Neural cell (in vitro differentiated cells): ENCODE measurements at regions not wholly inside any gene's neighbourhood (a gene's known extent, or its start where the extent isn't known, plus 50 kb on each side); places are given as distances from the start of the nearest gene placed in this dataset.

ENCODE experiments used
- H2AFZ ChIP-seq: fragments of 200-600, 300-800 bp; sonication (generic), shearing (Covaris generic); 2 replicates; pipeline ENCODE4 v1.6.0; 2014; ENCODE audit warnings: low read depth, mild to moderate bottlenecking, antibody characterized with exemption, low read length, moderate library complexity
- H3F3A ChIP-seq: fragments of 200-600 bp; shearing (Covaris generic); 2 replicates; pipeline ENCODE4 v1.6.1; 2016; ENCODE audit warnings: mild to moderate bottlenecking, moderate library complexity, mixed read lengths, antibody characterized with exemption, low read length; ENCODE audit not compliant: insufficient read depth, poor library complexity, severe bottlenecking
- H3K27ac ChIP-seq: fragments of 200-600, 300-800 bp; sonication (generic), shearing (Covaris generic); 2 replicates; pipeline ENCODE4 v1.5.1; 2014; ENCODE audit warnings: mild to moderate bottlenecking, low read length, moderate library complexity
- H3K27me3 ChIP-seq: fragments of 300-800, 200-600 bp; sonication (generic), shearing (Covaris generic); 2 replicates; pipeline ENCODE4 v1.6.0; 2014; ENCODE audit warnings: mild to moderate bottlenecking, low read depth, low read length, moderate library complexity; ENCODE audit not compliant: insufficient read depth
- H3K36me3 ChIP-seq: fragments of 300-800, 200-600 bp; sonication (generic), shearing (Covaris generic); 2 replicates; pipeline ENCODE4 v1.5.1; 2014; ENCODE audit warnings: mild to moderate bottlenecking, antibody characterized with exemption, low read length, moderate library complexity; ENCODE audit not compliant: insufficient read depth
- H3K4me2 ChIP-seq: fragments of 300-800, 200-600 bp; sonication (generic), shearing (Covaris generic); 2 replicates; pipeline ENCODE4 v1.6.0; 2014; ENCODE audit warnings: mild to moderate bottlenecking, low read length
- H3K4me3 ChIP-seq: fragments of 300-800, 200-600 bp; sonication (generic), shearing (Covaris generic); 2 replicates; pipeline ENCODE4 v1.5.1; 2014; ENCODE audit warnings: mild to moderate bottlenecking, low read length, moderate library complexity
- H3K79me2 ChIP-seq: fragments of 200-600 bp; shearing (Covaris generic); replicated peaks from 2 replicates; pipeline ENCODE4 v1.6.0; 2014; ENCODE audit warnings: mild to moderate bottlenecking, low read length, moderate library complexity; ENCODE audit not compliant: insufficient read depth
- H3K9ac ChIP-seq: fragments of 300-800, 200-600 bp; sonication (generic), shearing (Covaris generic); 2 replicates; pipeline ENCODE4 v1.6.1; 2016; ENCODE audit warnings: mild to moderate bottlenecking, low read length, mixed read lengths
- H3K9me2 ChIP-seq: fragments of 200-600 bp; shearing (Covaris generic); 2 replicates; pipeline ENCODE4 v1.6.1; 2016; ENCODE audit warnings: mild to moderate bottlenecking, low read length, mixed read lengths; ENCODE audit not compliant: insufficient read depth
- H3K9me3 ChIP-seq: fragments of 200-600, 300-800 bp; sonication (generic), shearing (Covaris generic); 2 replicates; pipeline ENCODE4 v1.6.1; 2016; ENCODE audit warnings: mild to moderate bottlenecking, mixed run types, low read length, moderate library complexity, mixed read lengths
- H4K20me1 ChIP-seq: fragments of 200-600 bp; shearing (Covaris generic); 2 replicates; pipeline ENCODE4 v1.6.1; 2016; ENCODE audit warnings: mild to moderate bottlenecking, mixed run types; ENCODE audit not compliant: insufficient read depth
- EP300 ChIP-seq: fragments of 450-650 bp; conservative IDR thresholded peaks from 2 replicates; pipeline ENCODE4 v1.6.1; 2014; ENCODE audit warnings: antibody characterized with exemption, mild to moderate bottlenecking, moderate library complexity; ENCODE audit not compliant: poor library complexity, severe bottlenecking
- EZH2 ChIP-seq: fragments of 200-600, 300-800 bp; shearing (Covaris generic), sonication (generic); IDR thresholded peaks from 2 replicates; pipeline ENCODE4 v1.6.1; 2014; ENCODE audit warnings: antibody characterized with exemption, low read length, borderline replicate concordance, mild to moderate bottlenecking; ENCODE audit not compliant: insufficient read depth, poor library complexity, severe bottlenecking
- MXI1 ChIP-seq: fragments of 450-650 bp; conservative IDR thresholded peaks from 2 replicates; pipeline ENCODE4 v1.6.1; 2014; ENCODE audit warnings: antibody characterized with exemption, mild to moderate bottlenecking; ENCODE audit not compliant: poor library complexity, severe bottlenecking
- POLR2AphosphoS5 ChIP-seq: IDR thresholded peaks from 2 replicates; pipeline ENCODE4 v1.6.1; 2012
- RAD21 ChIP-seq: fragments of 450-650 bp; conservative IDR thresholded peaks from 2 replicates; pipeline ENCODE4 v1.6.1; 2014; ENCODE audit warnings: antibody characterized with exemption, mild to moderate bottlenecking, moderate library complexity
- SMC3 ChIP-seq: fragments of 450-650 bp; conservative IDR thresholded peaks from 2 replicates; pipeline ENCODE4 v1.6.1; 2014; ENCODE audit warnings: antibody characterized with exemption, mild to moderate bottlenecking, moderate library complexity; ENCODE audit not compliant: poor library complexity
- TAF1 ChIP-seq: IDR thresholded peaks from 2 replicates; pipeline ENCODE4 v1.6.1; 2012; ENCODE audit warnings: low read depth
- TF ChIP-seq, protein P1 (sequence below): IDR thresholded peaks from 2 replicates; pipeline ENCODE4 v1.6.1; 2012; ENCODE audit warnings: borderline replicate concordance
- TF ChIP-seq, protein P2 (sequence below): fragments of 450-650 bp; IDR thresholded peaks from 2 replicates; pipeline ENCODE4 v1.5.1; 2014; ENCODE audit warnings: antibody characterized with exemption, mild to moderate bottlenecking, moderate library complexity; ENCODE audit not compliant: poor library complexity, severe bottlenecking

DNA sequence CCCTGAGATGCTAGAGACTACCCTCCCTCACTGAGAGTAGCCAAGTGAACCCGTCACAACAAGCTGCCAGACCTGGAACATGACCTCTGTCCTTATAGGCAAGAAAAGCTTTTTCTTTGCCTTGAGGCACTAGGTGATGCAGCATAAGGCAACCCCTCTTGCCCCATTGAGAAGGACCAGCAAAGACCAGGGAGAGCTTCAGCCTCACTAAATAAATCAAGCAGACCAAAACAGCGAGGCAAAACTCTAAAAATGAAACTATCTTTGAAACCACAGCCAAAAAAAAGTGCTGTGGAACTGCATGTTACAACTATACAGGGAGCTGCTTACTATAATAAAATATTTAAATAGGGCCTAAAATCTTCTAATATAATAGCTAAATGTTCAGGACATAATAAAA, 62.6 kb upstream of the FAM83B start:
- no peaks in the 10 kb centered on the region for H3K27me3 ChIP-seq
- H3K27ac ChIP-seq: no peak overlapping the region
- TF ChIP-seq, protein P1, sequence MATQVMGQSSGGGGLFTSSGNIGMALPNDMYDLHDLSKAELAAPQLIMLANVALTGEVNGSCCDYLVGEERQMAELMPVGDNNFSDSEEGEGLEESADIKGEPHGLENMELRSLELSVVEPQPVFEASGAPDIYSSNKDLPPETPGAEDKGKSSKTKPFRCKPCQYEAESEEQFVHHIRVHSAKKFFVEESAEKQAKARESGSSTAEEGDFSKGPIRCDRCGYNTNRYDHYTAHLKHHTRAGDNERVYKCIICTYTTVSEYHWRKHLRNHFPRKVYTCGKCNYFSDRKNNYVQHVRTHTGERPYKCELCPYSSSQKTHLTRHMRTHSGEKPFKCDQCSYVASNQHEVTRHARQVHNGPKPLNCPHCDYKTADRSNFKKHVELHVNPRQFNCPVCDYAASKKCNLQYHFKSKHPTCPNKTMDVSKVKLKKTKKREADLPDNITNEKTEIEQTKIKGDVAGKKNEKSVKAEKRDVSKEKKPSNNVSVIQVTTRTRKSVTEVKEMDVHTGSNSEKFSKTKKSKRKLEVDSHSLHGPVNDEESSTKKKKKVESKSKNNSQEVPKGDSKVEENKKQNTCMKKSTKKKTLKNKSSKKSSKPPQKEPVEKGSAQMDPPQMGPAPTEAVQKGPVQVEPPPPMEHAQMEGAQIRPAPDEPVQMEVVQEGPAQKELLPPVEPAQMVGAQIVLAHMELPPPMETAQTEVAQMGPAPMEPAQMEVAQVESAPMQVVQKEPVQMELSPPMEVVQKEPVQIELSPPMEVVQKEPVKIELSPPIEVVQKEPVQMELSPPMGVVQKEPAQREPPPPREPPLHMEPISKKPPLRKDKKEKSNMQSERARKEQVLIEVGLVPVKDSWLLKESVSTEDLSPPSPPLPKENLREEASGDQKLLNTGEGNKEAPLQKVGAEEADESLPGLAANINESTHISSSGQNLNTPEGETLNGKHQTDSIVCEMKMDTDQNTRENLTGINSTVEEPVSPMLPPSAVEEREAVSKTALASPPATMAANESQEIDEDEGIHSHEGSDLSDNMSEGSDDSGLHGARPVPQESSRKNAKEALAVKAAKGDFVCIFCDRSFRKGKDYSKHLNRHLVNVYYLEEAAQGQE: no peak
- TF ChIP-seq RAD21: no peak
- TF ChIP-seq, protein P2, sequence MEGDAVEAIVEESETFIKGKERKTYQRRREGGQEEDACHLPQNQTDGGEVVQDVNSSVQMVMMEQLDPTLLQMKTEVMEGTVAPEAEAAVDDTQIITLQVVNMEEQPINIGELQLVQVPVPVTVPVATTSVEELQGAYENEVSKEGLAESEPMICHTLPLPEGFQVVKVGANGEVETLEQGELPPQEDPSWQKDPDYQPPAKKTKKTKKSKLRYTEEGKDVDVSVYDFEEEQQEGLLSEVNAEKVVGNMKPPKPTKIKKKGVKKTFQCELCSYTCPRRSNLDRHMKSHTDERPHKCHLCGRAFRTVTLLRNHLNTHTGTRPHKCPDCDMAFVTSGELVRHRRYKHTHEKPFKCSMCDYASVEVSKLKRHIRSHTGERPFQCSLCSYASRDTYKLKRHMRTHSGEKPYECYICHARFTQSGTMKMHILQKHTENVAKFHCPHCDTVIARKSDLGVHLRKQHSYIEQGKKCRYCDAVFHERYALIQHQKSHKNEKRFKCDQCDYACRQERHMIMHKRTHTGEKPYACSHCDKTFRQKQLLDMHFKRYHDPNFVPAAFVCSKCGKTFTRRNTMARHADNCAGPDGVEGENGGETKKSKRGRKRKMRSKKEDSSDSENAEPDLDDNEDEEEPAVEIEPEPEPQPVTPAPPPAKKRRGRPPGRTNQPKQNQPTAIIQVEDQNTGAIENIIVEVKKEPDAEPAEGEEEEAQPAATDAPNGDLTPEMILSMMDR: no peak
- no peak for TF ChIP-seq EP300
- no peak for TF ChIP-seq EZH2
- TF ChIP-seq POLR2AphosphoS5: no peak
- TF ChIP-seq SMC3: no peak
- TF ChIP-seq TAF1: no peak
- no peak for TF ChIP-seq MXI1
- no peak overlapping the region for H3K4me2 ChIP-seq
- H3F3A ChIP-seq: no peaks in the 10 kb centered on the region
- no peaks in the 10 kb centered on the region for H3K9me2 ChIP-seq
- H3K79me2 ChIP-seq: no peaks in the 10 kb centered on the region
- H3K9ac ChIP-seq: no peak overlapping the region
- no peak overlapping the region for H2AFZ ChIP-seq
- H3K4me3 ChIP-seq: no peak overlapping the region
- no peaks in the 10 kb centered on the region for H4K20me1 ChIP-seq
- H3K9me3 ChIP-seq: no peaks in the 10 kb centered on the region
- H3K36me3 ChIP-seq: no peaks in the 10 kb centered on the region

DNA sequence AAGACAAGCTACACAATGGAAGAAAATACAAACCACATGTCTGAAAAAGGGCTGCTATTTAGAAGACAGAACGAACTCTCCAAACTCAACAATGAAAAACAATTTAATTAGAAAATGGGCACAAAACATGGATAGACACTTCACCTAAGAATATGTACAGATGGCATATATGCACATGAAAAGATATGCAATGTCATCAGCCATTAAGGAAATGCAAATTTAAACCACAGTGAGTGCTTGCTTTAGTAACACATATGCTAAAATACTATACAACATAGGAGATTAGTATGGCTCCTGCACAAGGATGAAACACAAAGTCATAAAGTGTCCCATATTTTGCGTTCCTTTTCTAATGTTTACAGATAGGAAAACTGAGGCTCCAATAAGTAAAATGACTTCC, 60.4 kb upstream of the FAM83B start:
- Histone ChIP-seq H3K4me3 (no peak overlapping the region), H3K4me2 (no peak overlapping the region), H3K27ac (no peak overlapping the region), H3K36me3 (no peaks in the 10 kb centered on the region), H3K9me2 (no peaks in the 10 kb centered on the region), H3F3A (no peaks in the 10 kb centered on the region), H3K27me3 (no peaks in the 10 kb centered on the region), H3K9me3 (no peaks in the 10 kb centered on the region), H4K20me1 (no peaks in the 10 kb centered on the region), H3K9ac (no peak overlapping the region), H3K79me2 (no peaks in the 10 kb centered on the region), H2AFZ (no peak overlapping the region)
- TF ChIP-seq, protein P2: no peak
- TF ChIP-seq TAF1 (no peak), POLR2AphosphoS5 (no peak), EZH2 (no peak), SMC3 (no peak), EP300 (no peak), RAD21 (no peak), MXI1 (no peak)
- TF ChIP-seq, protein P1: no peak
